GM23338 (cell line): ENCODE measurements at regions not wholly inside any gene's neighbourhood (a gene's known extent, or its start where the extent isn't known, plus 50 kb on each side); places are given as distances from the start of the nearest gene placed in this dataset.

Experiments used
- ATAC-seq: fragments of 200-7000 bp; cut with Tn5 transposase; 3 replicates; pipeline ENCODE4 v1.9.1; 2020
- DNase-seq: peaks from one replicate; pipeline ENCODE4 v3.0.0-alpha.2; 2015; ENCODE audit warnings: low spot score
- H2AFZ ChIP-seq: fragments of 200-600 bp; sonication (generic); 2 replicates; pipeline ENCODE4 v1.8.0; 2016; ENCODE audit warnings: antibody characterized with exemption, mild to moderate bottlenecking, moderate library complexity
- H3F3A ChIP-seq: fragments of 200-600 bp; sonication (generic); replicated peaks from 2 replicates; pipeline ENCODE4 v1.8.0; 2017; ENCODE audit warnings: antibody characterized with exemption, mixed run types, low read depth
- H3K27ac ChIP-seq: fragments of 200-600 bp; sonication (generic); 2 replicates; pipeline ENCODE4 v1.6.1; 2016; ENCODE audit warnings: low read depth
- H3K27me3 ChIP-seq: fragments of 200-600 bp; sonication (generic); 2 replicates; pipeline ENCODE4 v1.8.0; 2016; ENCODE audit warnings: mild to moderate bottlenecking, mixed run types, moderate library complexity; ENCODE audit not compliant: insufficient read depth
- H3K36me3 ChIP-seq: fragments of 200-600 bp; sonication (generic); 2 replicates; pipeline ENCODE4 v1.8.0; 2016; ENCODE audit warnings: mild to moderate bottlenecking; ENCODE audit not compliant: insufficient read depth
- H3K4me1 ChIP-seq: fragments of 200-600 bp; sonication (generic); 2 replicates; pipeline ENCODE4 v1.8.0; 2016; ENCODE audit warnings: mild to moderate bottlenecking, moderate library complexity; ENCODE audit not compliant: insufficient read depth
- H3K4me2 ChIP-seq: fragments of 200-600 bp; sonication (generic); 2 replicates; pipeline ENCODE4 v1.7.1; 2017; ENCODE audit warnings: mixed run types
- H3K4me3 ChIP-seq: fragments of 200-600 bp; sonication (generic); 2 replicates; pipeline ENCODE4 v1.6.1; 2016; ENCODE audit warnings: mixed run types
- H3K79me2 ChIP-seq: fragments of 200-600 bp; sonication (generic); replicated peaks from 2 replicates; pipeline ENCODE4 v1.8.0; 2017; ENCODE audit warnings: mild to moderate bottlenecking; ENCODE audit not compliant: insufficient read depth
- H3K9me2 ChIP-seq: fragments of 200-600 bp; sonication (generic); 2 replicates; pipeline ENCODE4 v1.8.0; 2017; ENCODE audit not compliant: insufficient read depth
- H4K20me1 ChIP-seq: fragments of 200-600 bp; sonication (generic); replicated peaks from 2 replicates; pipeline ENCODE4 v1.8.0; 2017; ENCODE audit warnings: mild to moderate bottlenecking; ENCODE audit not compliant: insufficient read depth
- H3K27ac Mint-ChIP-seq: 2 replicates; pipeline ENCODE4 v1.8.0; 2020; ENCODE audit warnings: inconsistent platforms, mild to moderate bottlenecking, moderate library complexity, mixed read lengths
- H3K27me3 Mint-ChIP-seq: 3 replicates; pipeline ENCODE4 v1.8.0; 2022; ENCODE audit warnings: low read depth, mild to moderate bottlenecking, moderate library complexity, mixed read lengths, inconsistent platforms; ENCODE audit not compliant: insufficient read depth, poor library complexity
- H3K36me3 Mint-ChIP-seq: 3 replicates; pipeline ENCODE4 v1.8.0; 2021; ENCODE audit warnings: low read depth, mild to moderate bottlenecking, inconsistent platforms, moderate library complexity, mixed read lengths
- H3K4me1 Mint-ChIP-seq: 3 replicates; pipeline ENCODE4 v1.8.0; 2020; ENCODE audit warnings: mild to moderate bottlenecking, inconsistent platforms, mixed read lengths
- H3K4me3 Mint-ChIP-seq: 3 replicates; pipeline ENCODE4 v1.8.0; 2021; ENCODE audit warnings: moderate library complexity, mild to moderate bottlenecking, inconsistent platforms, mixed read lengths
- H3K9me3 Mint-ChIP-seq: 3 replicates; pipeline ENCODE4 v1.8.0; 2020; ENCODE audit warnings: moderate library complexity, mild to moderate bottlenecking, inconsistent platforms, mixed read lengths
- CREB1 ChIP-seq: fragments of 250-450 bp; sonication (Bioruptor Pico); IDR thresholded peaks from 2 replicates; pipeline ENCODE4 v1.5.0; 2020; ENCODE audit warnings: low read depth, mild to moderate bottlenecking, moderate library complexity
- CTCF ChIP-seq, 2 experiments: fragments of 200-600 bp in 1 of 2; sonication (generic) in 1 of 2; conservative IDR thresholded peaks; 2 replicates each; pipeline versions ENCODE4 v1.5.1 to v1.6.1; 2016 to 2017; ENCODE audit warnings: antibody characterized with exemption in 2 of 2, low read depth in 2 of 2, mild to moderate bottlenecking in 2 of 2, moderate library complexity in 1 of 2
- ETS1 ChIP-seq: IDR thresholded peaks from 2 replicates; pipeline ENCODE4 v1.6.1; 2016; ENCODE audit warnings: antibody characterized with exemption
- EZH2 ChIP-seq: fragments of 200-600 bp; sonication (generic); IDR thresholded peaks from one replicate; pipeline ENCODE4 v1.8.0; 2017; ENCODE audit warnings: antibody characterized with exemption, mild to moderate bottlenecking, low read depth; ENCODE audit not compliant: unreplicated experiment
- EZH2phosphoT487 ChIP-seq: fragments of 200-600 bp; sonication (generic); IDR thresholded peaks from one replicate; pipeline ENCODE4 v1.8.1; 2018; ENCODE audit warnings: antibody characterized with exemption; ENCODE audit not compliant: unreplicated experiment
- JUNB ChIP-seq: IDR thresholded peaks from one replicate; pipeline ENCODE4 v1.6.1; 2016; ENCODE audit warnings: antibody characterized with exemption; ENCODE audit not compliant: unreplicated experiment
- POLR2AphosphoS5 ChIP-seq: IDR thresholded peaks from 2 replicates; pipeline ENCODE4 v1.6.1; 2016; ENCODE audit warnings: antibody characterized with exemption, low read depth
- REST ChIP-seq: IDR thresholded peaks from one replicate; pipeline ENCODE4 v1.6.1; 2018; ENCODE audit warnings: antibody characterized with exemption; ENCODE audit not compliant: unreplicated experiment
- STAT1 ChIP-seq: IDR thresholded peaks from one replicate; pipeline ENCODE4 v1.6.1; 2016; ENCODE audit warnings: antibody characterized with exemption; ENCODE audit not compliant: unreplicated experiment
- ZNF114 ChIP-seq: fragments of 250-450 bp; sonication (Bioruptor Pico); IDR thresholded peaks from 2 replicates; pipeline ENCODE4 v1.5.0; 2020; ENCODE audit warnings: mild to moderate bottlenecking, moderate library complexity
- ZNF331 ChIP-seq: fragments of 250-450 bp; sonication (Bioruptor Pico); IDR thresholded peaks from 2 replicates; pipeline ENCODE4 v1.5.0; 2020; ENCODE audit warnings: low read depth, mild to moderate bottlenecking, moderate library complexity

GRCh38 chr4:81307991-81308390, 93.0 kb upstream of the PRKG2 start:
- Mint-ChIP-seq H3K4me3 (no peak overlapping the region), H3K27ac (no peak overlapping the region), H3K36me3 (no peaks in the 10 kb centered on the region), H3K4me1 (no peaks in the 10 kb centered on the region), H3K9me3 (no peaks in the 10 kb centered on the region), H3K27me3 (no peaks in the 10 kb centered on the region)
- TF ChIP-seq POLR2AphosphoS5 (no peak), JUNB (no peak), CTCF (conservative IDR thresholded peaks at IDR 0.05; ENCODE audit: low read depth in 2 of 2) (no peak), STAT1 (no peak), EZH2 (no peak), ETS1 (no peak), ZNF331 (no peak), ZNF114 (CRISPR knock-in tag) (no peak), REST (no peak)
- no peak overlapping the region for H3K4me3 ChIP-seq
- H3K27ac ChIP-seq = no peak overlapping the region
- DNase-seq = no peak
- H3K4me1 ChIP-seq = no peaks in the 10 kb centered on the region
- H3K4me2 ChIP-seq = no peak overlapping the region
- H3F3A ChIP-seq = no peaks in the 10 kb centered on the region
- no peaks in the 10 kb centered on the region for H4K20me1 ChIP-seq
- no peaks in the 10 kb centered on the region; the same call in 1 of the 2 replicates for H3K9me2 ChIP-seq
- no peaks in the 10 kb centered on the region for H3K79me2 ChIP-seq
- no peak overlapping the region for H2AFZ ChIP-seq
- H3K27me3 ChIP-seq = no peaks in the 10 kb centered on the region
- ATAC-seq = no peak
- H3K36me3 ChIP-seq = no peaks in the 10 kb centered on the region

GRCh38 chr4:81304871-81305270, 89.8 kb upstream of the PRKG2 start:
- Histone ChIP-seq H3K4me1 (no peaks in the 10 kb centered on the region), H4K20me1 (no peaks in the 10 kb centered on the region), H3K4me2 (no peak overlapping the region), H3K4me3 (no peak overlapping the region), H2AFZ (no peak overlapping the region), H3K27me3 (no peaks in the 10 kb centered on the region), H3K27ac (no peak overlapping the region), H3K36me3 (no peaks in the 10 kb centered on the region), H3F3A (no peaks in the 10 kb centered on the region), H3K79me2 (no peaks in the 10 kb centered on the region), H3K9me2 (no peaks in the 10 kb centered on the region)
- H3K9me3 Mint-ChIP-seq = no peaks in the 10 kb centered on the region
- no peak for DNase-seq
- ATAC-seq = no peak
- H3K27ac Mint-ChIP-seq = no peak overlapping the region
- no peaks in the 10 kb centered on the region for H3K27me3 Mint-ChIP-seq
- H3K4me1 Mint-ChIP-seq = no peaks in the 10 kb centered on the region
- H3K36me3 Mint-ChIP-seq = no peaks in the 10 kb centered on the region
- no peak overlapping the region for H3K4me3 Mint-ChIP-seq
- TF ChIP-seq REST = no peak
- TF ChIP-seq CTCF (conservative IDR thresholded peaks at IDR 0.05; ENCODE audit: low read depth in 2 of 2) = no peak
- no peak for TF ChIP-seq EZH2
- no peak for TF ChIP-seq JUNB
- TF ChIP-seq EZH2phosphoT487 = no peak
- no peak for TF ChIP-seq ETS1
- no peak for TF ChIP-seq CREB1 (CRISPR knock-in tag)
